NCI-H82 (cell line): ENCODE measurements at regions not wholly inside any gene's neighbourhood (a gene's known extent, or its start where the extent isn't known, plus 50 kb on each side); places are given as distances from the start of the nearest gene placed in this dataset.
"Not testable (repeated sequence)": the region's sequence is repeated elsewhere in the genome, so short reads cannot be mapped to it uniquely, and the experiment has no call there.

Experiments used
- DNase-seq: peaks from one replicate; lab custom pipeline; 2025; lab: John Stamatoyannopoulos, UW

DNA sequence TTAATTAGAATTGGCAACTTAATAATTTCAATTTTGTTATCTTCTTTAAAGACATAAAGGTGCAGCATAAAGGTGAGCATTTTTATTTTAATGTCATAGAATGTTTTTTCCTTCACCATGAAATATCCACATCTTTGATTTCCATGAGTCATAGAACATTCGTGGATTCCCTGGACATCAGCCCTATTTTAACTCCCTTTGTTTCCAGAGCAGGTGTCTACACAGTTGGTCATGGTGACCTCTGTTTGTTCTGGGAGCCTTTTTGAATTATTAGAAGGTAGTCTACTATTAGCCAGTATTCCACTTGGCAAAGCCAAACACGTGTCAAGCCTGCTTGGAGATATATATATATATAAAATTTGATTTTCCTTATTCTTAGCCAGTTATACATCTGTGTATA, 572.9 kb downstream of the LTN1 start:
- DNase-seq: no peak

DNA sequence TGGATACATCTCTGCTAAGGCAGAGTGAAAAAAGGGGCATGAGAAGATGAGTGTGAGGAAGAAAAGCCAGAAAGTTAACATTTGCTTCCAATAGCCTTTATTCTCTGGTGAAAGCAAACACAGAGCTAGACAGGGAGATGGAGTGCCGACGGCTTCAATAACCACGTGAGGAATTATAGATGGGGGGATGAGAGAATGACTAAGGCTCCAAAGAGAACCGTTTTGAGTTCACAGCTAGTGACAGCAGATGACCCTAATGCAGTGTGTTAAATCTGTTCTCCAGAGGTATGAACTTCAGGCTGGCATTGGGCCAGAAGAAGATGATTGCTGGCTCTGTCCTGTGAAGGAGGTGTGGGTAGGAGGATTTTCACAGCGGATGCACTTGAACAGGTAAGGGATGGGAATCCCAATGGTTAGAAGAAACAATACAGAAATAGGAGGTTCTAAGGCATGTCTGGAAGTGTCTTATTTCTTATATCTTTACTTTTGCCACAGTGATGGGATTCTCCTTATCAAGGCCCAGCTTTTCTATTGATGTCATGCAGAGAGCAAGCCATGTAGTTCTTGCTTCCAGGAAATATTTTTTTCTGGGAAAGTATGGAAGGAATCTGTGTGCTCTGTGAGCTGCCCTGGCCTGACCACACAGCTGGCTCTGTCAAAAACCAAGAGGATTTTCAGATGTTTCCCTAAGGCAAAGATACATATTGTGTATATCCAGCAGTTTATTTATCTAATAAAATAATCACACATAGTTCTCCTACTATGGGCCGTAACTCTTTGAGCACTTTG, 573.8 kb downstream of the LTN1 start:
- peak; percentile 11 for DNase-seq

DNA sequence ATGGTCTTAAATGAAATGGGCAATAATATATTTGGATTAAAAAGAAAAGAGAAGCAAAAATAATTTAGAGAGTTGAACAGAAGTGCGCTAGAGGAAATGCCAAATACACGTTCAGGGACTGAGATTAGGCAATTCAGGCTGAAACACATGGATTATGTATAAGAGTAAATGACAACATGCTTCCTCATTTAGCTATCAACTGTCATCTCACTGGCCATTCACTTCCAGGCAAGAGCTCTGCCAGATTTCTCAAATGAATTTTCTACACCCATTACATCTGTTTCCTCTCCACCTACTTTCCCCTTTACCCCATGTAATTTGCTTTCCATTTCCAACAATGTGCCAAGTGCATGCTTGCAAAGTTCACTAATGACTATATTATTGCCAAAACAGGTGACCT, 582.4 kb downstream of the LTN1 start:
- no peak for DNase-seq

DNA sequence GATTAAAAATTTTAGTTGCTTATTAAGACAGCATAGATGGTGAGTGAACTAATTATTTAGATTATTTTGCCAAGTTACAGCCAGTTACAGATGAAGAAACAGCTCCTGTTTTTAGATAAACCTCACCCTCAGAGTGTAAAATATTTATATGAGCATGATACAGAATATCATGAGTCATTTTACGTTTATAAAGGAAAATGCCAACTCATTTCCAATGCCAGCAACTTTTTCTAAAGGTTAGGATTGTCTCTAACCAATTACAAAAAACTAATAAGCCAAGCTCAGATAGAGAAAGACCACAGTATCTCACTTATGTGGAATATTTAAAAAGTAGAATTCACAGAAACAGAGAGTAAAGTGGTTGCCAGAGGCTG, 590.1 kb downstream of the LTN1 start:
- DNase-seq: no peak

DNA sequence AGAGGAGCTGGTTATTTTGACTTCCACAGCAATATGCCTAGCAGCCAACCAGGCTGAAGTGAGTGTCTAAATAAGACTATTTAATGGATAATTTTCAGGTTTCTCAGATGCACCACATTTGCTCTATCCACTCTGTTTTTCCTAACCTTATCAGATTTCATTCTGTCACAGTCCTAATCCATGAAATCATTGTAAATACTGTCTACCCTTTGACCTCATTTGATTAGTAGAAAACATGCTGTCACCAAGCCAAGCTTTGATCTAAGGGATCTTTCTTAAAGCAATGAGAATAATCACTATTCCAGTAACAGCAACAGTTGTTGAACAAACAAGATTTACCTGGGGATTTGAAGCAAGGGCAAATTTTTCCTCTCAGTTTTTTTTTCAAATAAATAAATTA, 595.6 kb downstream of the LTN1 start:
- no peak for DNase-seq

DNA sequence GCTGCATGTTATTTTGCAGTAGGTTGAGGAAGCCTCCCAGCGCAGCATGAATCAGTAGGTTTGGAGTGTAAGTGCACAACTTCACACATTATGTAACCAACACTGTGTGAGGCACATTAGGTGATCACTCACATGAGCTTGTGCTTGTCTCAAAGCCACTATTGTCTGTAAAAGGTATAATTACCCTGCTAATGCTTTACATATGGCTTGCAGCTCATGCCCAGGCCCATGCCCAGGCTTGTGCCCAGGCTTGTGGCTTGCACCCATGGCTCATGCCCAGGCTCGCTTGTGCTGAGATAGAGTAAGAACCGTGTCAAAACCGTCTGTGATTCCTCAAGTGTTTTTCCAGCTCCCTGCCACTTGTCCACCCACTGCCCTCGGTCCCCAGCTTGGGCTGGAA, 596.3 kb downstream of the LTN1 start:
- DNase-seq: no peak

DNA sequence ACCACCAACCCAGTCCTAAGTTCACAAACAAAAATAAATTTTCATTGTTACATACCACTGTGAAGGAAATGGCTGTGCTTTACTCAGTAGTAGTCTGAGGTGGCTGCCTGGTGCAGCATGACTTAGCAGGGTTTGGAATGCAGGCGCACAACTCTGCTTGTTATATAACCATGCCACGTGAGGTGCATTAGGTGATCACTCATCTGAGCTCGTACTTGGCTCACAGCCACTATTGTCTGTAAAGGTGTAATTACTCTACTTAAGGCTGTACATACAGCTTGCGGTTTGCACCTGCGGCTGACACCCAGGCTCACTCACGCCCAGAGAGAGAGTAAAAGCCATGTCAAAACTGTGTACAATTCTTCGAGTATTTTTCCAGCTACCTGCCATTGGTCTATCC, 599.4 kb downstream of the LTN1 start:
- DNase-seq: peak; percentile 29

DNA sequence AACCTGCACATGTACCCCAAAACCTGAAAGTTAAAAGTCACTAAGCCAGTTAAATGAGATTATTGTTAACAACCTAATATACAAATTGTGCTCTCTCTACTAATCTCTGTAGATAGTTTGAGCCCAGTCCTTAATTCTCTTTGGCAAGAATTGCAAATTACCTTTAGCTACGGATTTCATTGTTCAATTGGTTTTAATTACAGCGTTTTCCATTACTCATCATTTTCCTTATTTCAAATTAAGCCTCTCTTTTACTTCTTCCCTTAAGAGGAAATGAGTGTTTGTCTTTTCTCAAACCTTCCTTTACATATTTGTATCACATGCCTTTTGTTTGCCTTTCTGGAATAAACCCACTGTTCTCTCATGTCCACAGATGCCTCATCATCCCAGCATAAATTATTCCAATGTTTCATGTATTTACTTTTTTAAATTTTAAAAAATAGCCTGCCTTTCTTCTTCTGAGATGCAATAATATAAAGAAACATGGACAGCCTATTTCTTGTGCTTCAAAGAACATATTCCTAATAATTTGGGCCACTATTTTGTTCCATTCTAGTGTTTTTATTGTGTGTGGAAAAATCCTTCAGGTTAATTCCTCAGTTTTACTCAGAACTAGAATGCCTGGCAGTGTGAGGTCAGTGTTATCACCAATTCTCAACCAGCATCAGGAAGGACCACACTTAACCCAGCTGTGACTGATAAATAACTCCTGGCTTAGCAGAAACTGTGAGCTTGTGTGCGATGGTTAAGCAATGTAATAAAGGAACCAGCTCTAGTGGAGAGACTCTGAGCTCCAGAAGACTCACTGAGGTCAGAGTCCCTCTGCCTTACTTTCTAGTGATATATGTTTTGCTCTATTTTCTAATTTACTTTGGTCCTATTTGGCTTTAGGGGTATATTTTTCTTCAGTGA, 600.5 kb downstream of the LTN1 start:
- DNase-seq: no peak

DNA sequence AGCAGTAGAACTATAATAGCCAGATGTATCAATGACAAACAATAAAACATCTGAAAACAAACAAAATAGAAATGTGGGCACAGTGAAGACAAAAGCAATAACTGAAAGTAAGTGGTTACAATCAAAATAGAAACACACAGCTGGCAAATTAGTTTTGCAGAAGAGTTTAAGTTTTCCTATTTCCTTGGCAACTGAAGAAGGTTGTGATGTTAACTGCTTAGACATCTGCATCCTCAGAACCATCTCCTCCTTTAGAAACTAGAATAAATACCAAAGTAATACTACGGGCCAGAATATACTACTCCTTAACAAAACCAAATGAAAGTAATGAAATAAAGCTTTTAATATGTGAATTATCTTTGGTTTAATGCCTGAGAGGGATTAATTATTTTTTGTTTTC, 605.5 kb downstream of the LTN1 start:
- DNase-seq: no peak

DNA sequence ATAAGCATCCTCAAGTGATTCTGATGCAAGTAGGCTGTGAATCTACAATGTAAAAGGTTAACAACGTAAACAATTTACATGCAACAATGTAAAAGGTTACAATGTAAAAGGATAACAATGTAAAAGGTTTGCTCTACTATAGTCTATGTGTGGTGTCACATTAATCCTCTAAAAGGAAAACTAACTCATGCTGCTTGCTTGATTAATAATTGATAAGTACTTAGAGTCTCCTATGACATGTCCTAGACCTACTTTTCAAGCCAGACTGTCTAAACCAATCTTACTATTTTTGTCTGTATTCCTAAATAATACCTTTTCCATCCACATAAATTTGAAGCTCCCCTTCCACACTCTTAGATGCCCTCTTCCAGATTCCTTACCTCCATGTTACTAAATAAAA, 606.8 kb downstream of the LTN1 start:
- DNase-seq: no peak

DNA sequence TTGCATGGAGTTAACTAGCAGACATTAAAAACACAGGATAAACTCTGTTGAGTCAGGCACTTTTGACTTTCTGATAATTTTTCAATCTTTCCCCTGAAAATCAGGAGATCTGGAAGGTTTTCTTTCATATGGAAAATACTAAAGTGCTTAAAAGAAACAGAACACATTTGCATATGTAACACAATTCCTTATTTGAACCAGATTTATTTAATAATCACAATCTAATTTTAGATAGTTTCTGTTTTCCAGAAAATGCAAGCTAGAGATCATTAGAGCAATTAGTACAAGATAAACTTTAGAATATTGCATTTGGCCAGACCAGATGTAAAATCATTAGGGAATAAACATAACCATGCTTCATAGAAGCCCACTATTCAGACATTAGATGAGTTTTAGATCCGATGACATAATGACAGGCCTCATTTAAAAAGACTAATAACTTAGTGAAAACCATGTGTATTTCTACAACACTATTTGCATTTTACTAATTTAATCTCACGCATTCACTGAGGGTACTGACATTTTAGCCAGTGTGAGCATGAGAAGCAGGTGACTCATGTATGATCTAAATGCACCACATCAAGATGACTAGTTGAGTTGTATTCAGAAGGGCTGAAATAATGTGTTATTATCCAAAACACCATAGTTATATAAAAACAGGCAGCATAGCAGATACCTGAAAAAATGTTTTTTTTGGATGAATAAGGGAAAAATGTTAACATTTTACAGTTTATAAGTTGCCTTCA, 611.5 kb downstream of the LTN1 start:
- DNase-seq: not testable (repeated sequence)

DNA sequence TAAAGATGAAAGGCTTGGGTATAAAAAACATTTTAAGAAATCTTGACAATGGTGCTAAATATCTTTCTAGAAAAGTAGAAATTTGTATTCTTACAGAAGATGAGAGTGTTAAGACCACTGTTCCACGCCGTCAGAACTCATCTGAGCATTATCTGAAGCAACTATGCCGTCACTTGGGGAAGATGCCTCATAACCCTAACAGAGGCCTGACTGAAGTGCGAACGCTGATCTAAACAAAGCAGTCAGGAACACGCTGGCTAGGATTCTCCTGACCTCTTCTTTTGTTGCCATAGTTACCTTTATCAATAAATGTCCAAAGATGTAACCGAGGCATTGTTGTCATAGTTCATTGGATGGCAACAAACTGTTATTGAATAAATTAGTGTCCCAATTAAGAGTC, 612.4 kb downstream of the LTN1 start:
- DNase-seq: no peak

DNA sequence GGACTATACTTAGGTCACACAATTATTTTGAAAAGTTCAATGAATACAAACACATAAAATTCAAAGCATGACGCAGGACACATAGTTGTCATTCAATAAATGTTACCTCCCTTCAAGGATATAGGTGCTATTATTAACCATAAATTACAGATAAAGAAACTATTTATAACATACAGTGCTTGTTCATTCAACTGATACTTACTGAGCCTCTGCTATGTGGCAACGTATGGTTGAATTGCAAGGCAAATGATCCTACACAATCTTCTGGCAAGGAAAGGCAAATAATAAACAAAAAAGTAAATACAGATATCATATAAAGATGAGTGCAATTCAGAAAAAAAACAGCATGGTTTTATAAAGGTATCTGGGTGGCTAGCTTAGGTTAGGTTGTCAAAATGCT, 614.7 kb downstream of the LTN1 start:
- no peak for DNase-seq

DNA sequence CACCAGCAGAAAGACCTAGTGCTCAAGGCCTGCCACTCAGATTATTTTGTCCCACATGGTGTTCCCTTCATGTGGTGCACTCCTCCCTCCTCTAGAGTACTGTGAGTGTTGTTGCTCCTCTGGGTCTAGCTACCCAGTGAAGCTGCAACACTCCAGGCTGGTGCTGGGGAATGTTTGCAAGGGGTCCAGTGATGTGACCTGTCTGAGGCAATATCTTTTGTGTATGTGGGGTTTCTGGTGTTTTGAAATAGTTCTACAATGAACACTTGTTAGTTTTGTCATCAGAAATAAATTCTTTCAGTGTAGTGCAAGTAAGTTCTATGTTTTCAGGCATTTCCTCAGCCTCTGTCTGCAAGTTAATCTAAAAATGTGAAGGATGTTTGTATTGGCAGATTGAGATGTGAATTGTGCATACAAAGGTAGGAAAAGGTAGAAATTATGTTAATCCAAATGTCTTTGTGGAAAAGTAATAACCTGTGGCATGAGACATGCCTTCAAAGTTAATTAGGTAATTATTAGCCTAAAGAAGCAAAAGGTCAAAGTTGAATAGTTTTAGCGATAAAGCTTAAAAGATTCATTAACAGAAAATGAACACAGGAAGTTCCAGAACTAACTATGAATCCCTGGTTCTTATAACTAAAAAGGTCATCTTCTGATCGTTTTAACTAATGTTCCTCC, 616.8 kb downstream of the LTN1 start:
- no peak for DNase-seq

DNA sequence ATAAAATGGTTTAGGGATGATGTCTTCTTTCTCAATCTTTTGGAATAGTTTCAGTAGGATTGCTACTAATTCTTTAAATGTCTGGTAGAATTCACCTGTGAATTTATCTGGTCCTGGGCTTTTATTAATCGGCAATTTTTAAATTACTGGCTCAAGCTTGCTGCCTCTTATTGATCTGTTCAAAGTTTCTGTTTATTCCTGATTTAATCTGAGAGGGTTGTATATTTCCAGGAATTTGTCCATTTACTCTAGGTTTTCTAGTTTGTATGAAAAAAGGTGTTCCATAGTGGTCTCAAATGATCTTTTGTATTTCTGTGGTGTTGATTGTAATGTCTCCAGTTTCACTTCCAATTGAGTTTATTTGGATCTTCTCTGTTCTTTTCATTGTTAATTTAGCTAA, 617.8 kb downstream of the LTN1 start:
- DNase-seq: no peak

DNA sequence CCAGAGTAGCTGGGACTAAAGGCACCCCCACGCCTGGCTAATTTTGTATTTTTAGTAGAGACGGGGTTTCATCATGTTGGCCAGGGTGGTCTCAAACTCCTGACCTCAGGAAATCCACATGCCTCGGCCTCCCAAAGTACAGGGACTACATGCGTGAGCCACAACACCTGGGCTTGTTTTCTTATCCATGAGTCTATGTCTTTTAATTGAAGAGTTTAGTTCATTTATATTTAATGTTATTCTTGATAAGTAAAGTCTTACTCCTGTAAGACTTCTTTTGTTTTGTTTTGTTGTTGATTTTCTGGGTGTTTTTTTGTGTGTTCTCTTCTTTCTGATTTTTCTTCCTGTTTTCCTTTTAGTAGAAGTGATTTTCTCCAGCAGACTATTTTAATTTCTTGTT, 621.0 kb downstream of the LTN1 start:
- DNase-seq: no peak

DNA sequence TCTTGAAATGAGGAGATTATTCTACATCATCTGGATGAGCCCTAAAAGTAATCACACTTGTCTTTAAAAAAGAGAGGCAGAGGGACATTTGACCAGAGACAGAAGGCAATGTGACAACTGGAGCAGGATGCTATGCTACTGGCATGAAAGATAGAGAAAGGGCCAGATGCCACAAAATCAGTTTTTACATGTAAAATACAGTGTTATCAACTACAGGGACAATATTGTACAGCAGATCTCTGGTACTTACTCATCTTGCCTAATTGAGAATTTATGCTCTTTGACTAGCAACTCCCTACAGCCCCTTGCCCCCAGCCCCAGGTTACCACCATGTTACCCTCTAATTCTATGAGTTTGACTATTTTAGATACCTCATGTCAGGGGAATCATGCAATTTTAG, 633.4 kb downstream of the LTN1 start:
- no peak for DNase-seq

DNA sequence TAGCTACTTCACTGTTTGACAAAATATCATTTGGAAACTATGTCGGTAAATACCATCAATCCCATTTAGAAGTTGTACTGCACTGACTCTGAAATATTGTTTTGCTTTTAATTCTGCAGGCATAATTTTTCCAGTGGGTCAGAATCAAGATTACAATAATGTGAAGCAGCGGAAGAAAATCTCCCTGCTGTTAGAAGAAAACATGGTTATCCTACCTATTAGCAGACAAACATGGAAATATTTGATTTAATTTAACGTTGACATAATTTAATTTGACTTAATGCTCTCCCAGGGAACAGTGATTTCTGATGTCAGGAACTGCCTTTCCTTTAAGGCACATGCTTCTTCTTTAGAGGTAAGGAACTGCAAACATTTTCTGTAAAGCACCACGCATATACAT, 634.0 kb downstream of the LTN1 start:
- no peak for DNase-seq

DNA sequence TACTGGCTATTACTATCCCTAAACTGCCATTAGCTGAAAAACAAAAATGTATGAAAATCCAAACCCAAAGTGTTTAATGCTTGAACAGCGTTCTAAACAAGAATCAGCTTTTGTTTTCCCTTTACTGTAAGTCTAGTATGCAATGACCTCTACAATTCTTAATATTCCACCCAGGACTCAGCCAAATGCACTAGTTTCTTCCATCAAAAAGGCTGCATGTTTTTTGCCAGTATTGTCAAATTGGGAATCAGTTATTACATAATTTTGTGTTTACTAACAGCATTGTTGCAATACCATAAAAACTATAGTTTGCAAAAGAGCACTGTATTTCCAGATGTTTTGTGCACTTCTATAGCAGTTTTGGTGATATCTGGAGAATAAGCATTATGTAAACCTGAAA, 634.5 kb downstream of the LTN1 start:
- DNase-seq: no peak

DNA sequence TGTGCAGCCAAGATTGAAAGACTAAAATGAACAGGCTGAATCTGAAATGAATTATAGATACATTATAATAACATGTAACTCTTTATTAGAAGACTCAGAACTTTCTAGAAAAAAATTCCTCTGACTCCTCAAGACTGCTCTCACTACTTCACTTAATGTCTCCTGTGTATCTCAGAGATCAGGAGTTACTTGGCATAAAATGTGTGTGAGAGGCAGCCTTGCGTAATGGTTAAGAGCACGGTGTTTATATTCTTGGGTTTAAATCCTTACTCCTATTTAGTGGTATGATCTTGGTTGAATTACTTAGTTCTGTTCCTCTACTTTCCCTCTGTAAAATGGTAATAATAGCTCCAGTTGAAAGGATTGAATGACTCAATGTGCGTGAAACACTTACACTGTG, 634.9 kb downstream of the LTN1 start:
- no peak for DNase-seq

DNA sequence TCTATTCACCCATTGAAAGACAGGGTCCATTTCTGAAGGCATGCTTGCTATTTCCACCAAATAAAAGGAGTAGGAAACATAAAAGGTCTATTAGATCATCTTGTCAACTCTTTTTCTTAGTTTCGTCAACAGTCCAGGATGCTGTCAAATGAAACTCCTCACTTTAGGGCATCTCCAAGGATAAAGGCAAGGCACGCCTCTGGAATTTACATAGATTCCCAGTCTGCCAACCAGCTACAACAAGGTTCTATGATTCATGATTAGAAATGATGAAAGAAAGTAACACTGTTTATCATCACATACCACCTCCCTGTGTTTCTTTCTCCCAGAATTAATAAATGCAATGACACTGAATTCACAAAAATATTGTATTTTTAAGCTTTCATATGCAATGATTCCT, 636.3 kb downstream of the LTN1 start:
- no peak for DNase-seq

DNA sequence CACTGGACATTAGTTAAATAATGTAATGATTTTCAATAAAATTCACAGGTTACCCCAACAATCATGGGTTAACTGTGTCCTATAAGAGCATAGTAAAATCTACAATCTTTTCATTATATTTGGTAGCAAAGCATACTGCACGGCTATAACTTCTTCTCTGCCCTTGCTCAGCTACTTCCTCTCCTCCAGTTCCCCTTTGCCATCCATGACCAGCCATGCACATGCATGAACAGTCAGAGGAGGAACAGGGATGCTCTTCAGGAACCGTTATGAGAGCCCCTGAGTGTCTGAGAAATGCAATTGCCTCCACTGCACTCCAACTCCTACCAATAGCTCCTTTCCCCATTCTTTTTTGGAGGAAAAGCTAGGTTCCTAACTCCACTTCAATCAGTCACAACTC, 646.7 kb downstream of the LTN1 start:
- DNase-seq: no peak
